ENCODE measurements at regions not wholly inside any gene's neighbourhood (a gene's known extent, or its start where the extent isn't known, plus 50 kb on each side); places are given as distances from the start of the nearest gene placed in this dataset.

DNA sequence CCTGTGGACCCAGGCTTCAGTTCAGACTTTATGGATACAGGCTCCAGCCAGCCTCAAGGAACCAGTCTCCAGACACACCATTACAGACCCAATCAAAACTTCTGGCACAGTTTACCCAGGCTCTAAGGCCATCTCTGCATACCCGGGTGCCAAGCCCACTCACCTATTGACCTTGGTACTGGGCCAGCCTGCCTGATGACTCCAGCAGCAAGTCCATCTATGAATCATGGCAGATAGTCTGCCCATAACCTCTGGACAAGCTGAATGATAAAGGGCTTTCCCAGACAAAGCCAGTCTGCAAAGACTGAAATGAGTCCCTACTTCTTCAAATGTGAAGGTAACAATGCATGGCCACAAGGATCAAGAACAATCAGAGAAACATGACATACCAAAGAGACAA lies 1327.1 kb upstream of the C9orf72 start:
- H3K27ac ChIP-seq (ENCODE audit: insufficient read length, low read depth, low read length) = no peak overlapping the region
- no peak overlapping the region for H3K18ac ChIP-seq (ENCODE audit: insufficient read length, low read depth, low read length)
- peaks cover 0 to 5% of the 10 kb centered on the region in 2 experiments; a peak in 1 of 5 replicates for H3K9me3 Mint-ChIP-seq
- no peak for DNase-seq
- H3K79me2 ChIP-seq (ENCODE audit: insufficient read depth, low read length) = no peaks in the 10 kb centered on the region
- H3K9ac ChIP-seq (ENCODE audit: extremely low read depth, insufficient read length, low read length) = no peak overlapping the region
- H2BK20ac ChIP-seq (ENCODE audit: low read depth, low read length, poor library complexity, severe bottlenecking) = no peak overlapping the region
- peaks cover 0 to 6% (median 3%) of the 10 kb centered on the region in 3 experiments; a peak in 5 of 7 replicates for H3K36me3 Mint-ChIP-seq (ENCODE audit: insufficient read depth in 1 of 3, low read depth in 3 of 3)
- H3T11ph ChIP-seq (ENCODE audit: low read length) = no peak overlapping the region
- H3K27me3 Mint-ChIP-seq (ENCODE audit: low read depth) = no peaks in the 10 kb centered on the region
- no peaks in the 10 kb centered on the region for H3K23me2 ChIP-seq (ENCODE audit: insufficient read length, low read depth, low read length, poor library complexity, severe bottlenecking)
- no peak overlapping the region for H2BK120ac ChIP-seq (ENCODE audit: low read depth, low read length, poor library complexity, severe bottlenecking)
- H2BK5ac ChIP-seq (ENCODE audit: insufficient read length, low read length) = no peak overlapping the region
- no peak overlapping the region for H4K91ac ChIP-seq (ENCODE audit: insufficient read length, low read depth, low read length)
- TF ChIP-seq, protein P1, sequence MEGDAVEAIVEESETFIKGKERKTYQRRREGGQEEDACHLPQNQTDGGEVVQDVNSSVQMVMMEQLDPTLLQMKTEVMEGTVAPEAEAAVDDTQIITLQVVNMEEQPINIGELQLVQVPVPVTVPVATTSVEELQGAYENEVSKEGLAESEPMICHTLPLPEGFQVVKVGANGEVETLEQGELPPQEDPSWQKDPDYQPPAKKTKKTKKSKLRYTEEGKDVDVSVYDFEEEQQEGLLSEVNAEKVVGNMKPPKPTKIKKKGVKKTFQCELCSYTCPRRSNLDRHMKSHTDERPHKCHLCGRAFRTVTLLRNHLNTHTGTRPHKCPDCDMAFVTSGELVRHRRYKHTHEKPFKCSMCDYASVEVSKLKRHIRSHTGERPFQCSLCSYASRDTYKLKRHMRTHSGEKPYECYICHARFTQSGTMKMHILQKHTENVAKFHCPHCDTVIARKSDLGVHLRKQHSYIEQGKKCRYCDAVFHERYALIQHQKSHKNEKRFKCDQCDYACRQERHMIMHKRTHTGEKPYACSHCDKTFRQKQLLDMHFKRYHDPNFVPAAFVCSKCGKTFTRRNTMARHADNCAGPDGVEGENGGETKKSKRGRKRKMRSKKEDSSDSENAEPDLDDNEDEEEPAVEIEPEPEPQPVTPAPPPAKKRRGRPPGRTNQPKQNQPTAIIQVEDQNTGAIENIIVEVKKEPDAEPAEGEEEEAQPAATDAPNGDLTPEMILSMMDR (conservative IDR thresholded peaks at IDR 0.05) = no peak
- H3K23ac ChIP-seq (ENCODE audit: insufficient read length, low read depth, low read length) = no peak overlapping the region
- H3K27me3 ChIP-seq (ENCODE audit: insufficient read depth, low read length) = no peaks in the 10 kb centered on the region
- no peak overlapping the region; the same call in 1 of the 2 replicates for H3K4ac ChIP-seq (ENCODE audit: low read depth, low read length)
- H3K27ac Mint-ChIP-seq = no peak overlapping the region
- H3K4me1 ChIP-seq (ENCODE audit: insufficient read depth, low read length) = no peaks in the 10 kb centered on the region
- H2BK12ac ChIP-seq (ENCODE audit: insufficient read length, low read depth, low read length) = no peak overlapping the region
- no peaks in the 10 kb centered on the region for H3K9me3 ChIP-seq (ENCODE audit: control insufficient read depth, low read depth, low read length)
- no peaks in the 10 kb centered on the region for H3K79me1 ChIP-seq (ENCODE audit: insufficient read depth, low read depth, low read length, poor library complexity, severe bottlenecking)
- H3K4me3 Mint-ChIP-seq = no peak overlapping the region
- peaks cover 6 to 10% of the 10 kb centered on the region in 2 experiments for H3K4me1 Mint-ChIP-seq
- H3K56ac ChIP-seq (ENCODE audit: insufficient read length, low read depth, low read length) = no peak overlapping the region
- no peak overlapping the region; the same call in 1 of the 2 replicates for H3K14ac ChIP-seq (ENCODE audit: insufficient read depth, low read length)
- H4K20me1 ChIP-seq (ENCODE audit: control insufficient read depth, insufficient read depth, insufficient read length) = no peaks in the 10 kb centered on the region
- H2BK15ac ChIP-seq (ENCODE audit: low read depth, low read length) = no peak overlapping the region
- H4K5ac ChIP-seq (ENCODE audit: insufficient read length, low read depth, low read length) = no peak overlapping the region
- no peak overlapping the region for H3K4me2 ChIP-seq (ENCODE audit: insufficient read depth, insufficient read length, low read length)
- H2AFZ ChIP-seq (ENCODE audit: low read length) = no peak overlapping the region
- no peak overlapping the region for H4K8ac ChIP-seq (replicated peaks; ENCODE audit: insufficient read length, low read depth, low read length)
- no peak overlapping the region for H2AK5ac ChIP-seq (ENCODE audit: insufficient read length, low read length)
- WGBS (ENCODE audit: extremely low coverage, insufficient read length, low lambda C conversion rate) = no CpG with 5 or more reads among the region's 1 CpG

All from H9 (cell line).